ENCODE measurements at regions not wholly inside any gene's neighbourhood (a gene's known extent, or its start where the extent isn't known, plus 50 kb on each side); places are given as distances from the start of the nearest gene placed in this dataset.

- Histone ChIP-seq H3K4me3 (replicated peaks in 1 of 2; ENCODE audit: low read depth in 1 of 2, low read length in 2 of 2) (no peak overlapping the region), H3K27me3 (ENCODE audit: insufficient read depth, low read length) (no peaks in the 10 kb centered on the region), H3K4me2 (ENCODE audit: low read length) (no peak overlapping the region), H3K27ac (ENCODE audit: low read depth, low read length) (no peak overlapping the region), H4K20me1 (ENCODE audit: insufficient read depth) (no peaks in the 10 kb centered on the region), H3K4me1 (ENCODE audit: control insufficient read depth in 1 of 2, insufficient read depth in 2 of 2, low read length in 2 of 2) (no peaks in the 10 kb centered on the region), H3K36me3 (ENCODE audit: control insufficient read depth in 1 of 2, insufficient read depth in 2 of 2, low read length in 2 of 2) (no peaks in the 10 kb centered on the region), H3K9me3 (ENCODE audit: control insufficient read depth in 1 of 2, insufficient read depth in 1 of 2, low read depth in 1 of 2, low read length in 2 of 2) (no peaks in the 10 kb centered on the region), H2AFZ (ENCODE audit: low read depth, low read length, poor library complexity, severe bottlenecking) (no peak overlapping the region), H3K9ac (ENCODE audit: low read length) (no peak overlapping the region), H3K9me2 (ENCODE audit: insufficient read depth) (no peaks in the 10 kb centered on the region), H3K79me2 (ENCODE audit: insufficient read depth, low read length) (no peaks in the 10 kb centered on the region)
- intact Hi-C loops (cut with micrococcal nuclease): no loop called here
- DNase-seq (ENCODE audit: low read depth, low spot score): no peak
- RAD21 ChIA-PET (ENCODE audit: low non-redundant PET in 1 of 2, low total read pairs in 2 of 2, uncharacterized antibody in 2 of 2, unreplicated experiment in 2 of 2): no interaction called here
- no TSS peak for BruUV-seq (replicated peaks)
- ATAC-seq: no peak
- TF ChIP-seq ZNF274 (IDR thresholded peaks at IDR 0.05; ENCODE audit: low read depth, low read length): no peak
- CTCF ChIA-PET: no interaction called here
- POLR2A ChIA-PET: no interaction called here
Observed at GRCh38 chr5:82669720-82670119, 391.6 kb upstream of the RPS23 start.

GRCh38 chr5:82666312-82666711 is 388.2 kb upstream of the RPS23 start:
- no peaks in the 10 kb centered on the region for H3K36me3 ChIP-seq (ENCODE audit: control insufficient read depth in 1 of 2, insufficient read depth in 2 of 2, low read length in 2 of 2)
- no peaks in the 10 kb centered on the region for H3K27me3 ChIP-seq (ENCODE audit: insufficient read depth, low read length)
- ChIA-PET RAD21 (ENCODE audit: low non-redundant PET in 1 of 2, low total read pairs in 2 of 2, uncharacterized antibody in 2 of 2, unreplicated experiment in 2 of 2) (no interaction called here), CTCF (no interaction called here), POLR2A (no interaction called here)
- no peak overlapping the region for H2AFZ ChIP-seq (ENCODE audit: low read depth, low read length, poor library complexity, severe bottlenecking)
- ATAC-seq: no peak
- DNase-seq (ENCODE audit: low read depth, low spot score): no peak
- H4K20me1 ChIP-seq (ENCODE audit: insufficient read depth): no peaks in the 10 kb centered on the region
- H3K4me1 ChIP-seq (ENCODE audit: control insufficient read depth in 1 of 2, insufficient read depth in 2 of 2, low read length in 2 of 2): no peaks in the 10 kb centered on the region
- intact Hi-C loops (cut with micrococcal nuclease): no loop called here
- BruUV-seq (replicated peaks): no TSS peak
- no peak overlapping the region for H3K9ac ChIP-seq (ENCODE audit: low read length)
- TF ChIP-seq REST (IDR thresholded peaks at IDR 0.05; ENCODE audit: low read depth): no peak
- H3K9me3 ChIP-seq (ENCODE audit: control insufficient read depth in 1 of 2, insufficient read depth in 1 of 2, low read depth in 1 of 2, low read length in 2 of 2): no peaks in the 10 kb centered on the region
- no peaks in the 10 kb centered on the region for H3K79me2 ChIP-seq (ENCODE audit: insufficient read depth, low read length)
- H3K4me3 ChIP-seq (replicated peaks in 1 of 2; ENCODE audit: low read depth in 1 of 2, low read length in 2 of 2): no peak overlapping the region
- H3K4me2 ChIP-seq (ENCODE audit: low read length): no peak overlapping the region
- H3K27ac ChIP-seq (ENCODE audit: low read depth, low read length): no peak overlapping the region
- no peaks in the 10 kb centered on the region for H3K9me2 ChIP-seq (ENCODE audit: insufficient read depth)
